ENCODE measurements at regions not wholly inside any gene's neighbourhood (a gene's known extent, or its start where the extent isn't known, plus 50 kb on each side); places are given as distances from the start of the nearest gene placed in this dataset.

DNA sequence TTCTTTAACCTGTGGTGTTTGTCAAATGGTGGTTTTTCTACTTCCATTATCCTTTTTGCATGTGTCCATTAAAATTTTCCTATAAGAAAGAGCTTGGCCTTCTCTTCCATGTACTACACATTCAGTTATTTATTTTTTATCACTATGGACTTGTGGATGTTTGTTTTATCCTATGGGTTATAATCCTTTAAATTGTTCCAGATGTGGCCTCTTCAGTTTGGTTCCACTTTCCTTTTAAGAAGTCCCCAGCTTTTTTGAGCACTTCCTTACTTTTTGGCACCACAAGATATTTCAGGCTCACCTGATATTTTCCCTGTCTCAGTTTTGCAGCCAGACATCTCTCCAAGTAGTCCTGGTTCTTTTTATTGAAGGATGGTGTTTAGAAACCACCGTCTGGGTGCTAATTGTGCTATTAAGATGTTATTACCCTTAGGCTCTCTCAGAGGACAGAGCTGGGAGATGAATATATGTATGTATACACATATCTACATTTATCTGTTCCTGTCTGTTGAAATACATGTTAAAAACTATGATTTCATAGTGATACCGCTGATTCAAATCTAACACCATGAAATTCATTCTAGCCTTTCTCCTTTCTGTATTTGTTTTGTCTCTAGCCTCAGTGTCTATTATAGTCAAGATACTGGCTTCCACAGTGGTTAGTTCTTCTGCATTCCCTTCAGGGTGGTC is 408.5 kb upstream of the RGS6 start:
- DNase-seq: no peak

DNA sequence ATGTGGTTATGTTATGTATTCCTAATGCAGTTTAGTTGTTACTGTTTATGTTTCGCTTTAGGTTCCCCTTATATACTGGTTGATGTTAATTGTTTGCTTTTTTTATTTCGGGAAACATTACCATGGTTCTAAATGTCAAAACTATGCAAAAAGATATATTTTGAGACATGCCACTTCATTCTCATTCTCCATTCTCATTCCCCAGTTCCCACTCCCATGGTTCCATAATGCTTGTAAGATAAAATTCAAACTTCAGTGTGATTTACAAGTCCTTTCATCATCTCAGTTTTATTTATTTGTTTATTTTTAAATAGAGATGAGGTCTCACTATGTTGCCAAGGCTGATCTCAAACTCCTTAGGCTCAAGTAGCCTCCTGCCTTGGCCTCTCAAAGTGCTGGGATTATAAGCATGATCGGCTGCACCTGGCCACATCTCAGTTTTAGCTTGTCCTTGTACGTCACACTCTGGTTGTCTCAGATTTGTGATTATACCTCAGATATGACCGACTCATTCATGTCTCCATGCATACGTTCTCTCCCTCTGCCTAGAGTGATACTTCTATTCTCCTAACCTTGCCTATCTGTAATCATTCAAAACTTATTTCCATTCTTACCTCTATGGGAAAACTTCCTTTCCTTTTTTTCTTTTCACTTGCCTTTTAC is 407.8 kb upstream of the RGS6 start:
- no peak for DNase-seq

DNA sequence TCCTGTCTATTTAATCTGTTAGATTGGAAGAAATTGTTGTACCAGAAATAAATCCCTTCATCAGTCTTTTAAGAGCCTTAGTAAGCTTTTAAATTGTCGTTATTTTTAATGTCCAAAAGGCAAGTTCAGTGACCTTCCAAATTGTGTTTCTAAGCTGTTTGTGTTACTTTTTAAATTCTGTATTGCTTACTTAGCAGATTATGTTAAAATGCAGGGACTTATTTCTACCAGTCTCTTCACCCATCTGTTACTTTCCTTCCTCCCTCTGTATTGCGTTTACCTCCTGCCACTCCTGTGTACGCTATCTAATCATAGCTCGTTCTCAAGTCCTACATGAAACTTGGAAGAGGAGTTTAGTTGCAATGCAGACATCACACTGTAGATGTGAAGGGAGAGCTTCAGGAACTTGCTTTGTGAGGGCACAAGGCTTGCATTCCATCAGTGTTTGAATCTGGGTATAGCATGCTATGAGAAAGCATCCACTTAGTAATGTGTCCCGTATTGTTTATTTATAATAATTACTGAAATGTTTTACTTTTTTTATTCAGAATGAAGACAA is 406.5 kb upstream of the RGS6 start:
- DNase-seq: no peak

DNA sequence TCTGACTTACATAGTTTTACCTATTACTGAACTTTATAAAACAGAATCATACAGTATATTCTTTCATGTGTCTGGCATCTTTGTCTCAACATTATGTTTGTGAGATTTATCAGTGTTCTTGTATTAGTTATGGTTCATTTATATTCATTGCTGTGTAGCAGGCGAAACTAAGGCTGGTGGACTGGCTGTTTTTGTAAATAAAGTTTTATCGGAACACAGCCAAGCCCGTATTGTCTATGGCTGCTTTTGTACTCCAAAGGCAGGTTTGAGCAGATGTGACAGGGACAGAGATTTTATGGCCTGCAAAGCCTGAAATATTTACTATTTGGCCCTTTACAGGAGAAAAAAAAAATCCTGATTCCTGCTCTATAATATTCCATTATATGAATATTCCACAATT is 405.8 kb upstream of the RGS6 start:
- DNase-seq: no peak

DNA sequence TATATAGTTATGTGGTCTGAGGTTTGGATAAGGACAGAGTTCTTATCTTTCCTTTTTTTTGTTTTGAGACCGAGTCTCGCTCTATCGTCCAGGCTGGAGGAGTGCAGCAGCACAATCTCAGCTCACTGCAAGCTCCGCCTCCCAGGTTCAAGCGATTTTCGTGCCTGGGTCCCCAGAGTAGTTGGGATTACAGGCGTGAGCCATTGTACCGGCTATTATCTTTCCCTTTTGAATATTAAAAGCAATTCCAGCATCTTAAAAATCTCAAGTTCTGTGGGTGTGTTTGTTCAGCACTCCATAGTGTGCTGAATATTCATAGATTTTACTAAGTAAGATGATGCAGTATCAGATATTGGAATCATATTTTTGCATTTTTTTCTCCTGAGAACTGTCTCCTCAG is 404.4 kb upstream of the RGS6 start:
- DNase-seq: no peak

DNA sequence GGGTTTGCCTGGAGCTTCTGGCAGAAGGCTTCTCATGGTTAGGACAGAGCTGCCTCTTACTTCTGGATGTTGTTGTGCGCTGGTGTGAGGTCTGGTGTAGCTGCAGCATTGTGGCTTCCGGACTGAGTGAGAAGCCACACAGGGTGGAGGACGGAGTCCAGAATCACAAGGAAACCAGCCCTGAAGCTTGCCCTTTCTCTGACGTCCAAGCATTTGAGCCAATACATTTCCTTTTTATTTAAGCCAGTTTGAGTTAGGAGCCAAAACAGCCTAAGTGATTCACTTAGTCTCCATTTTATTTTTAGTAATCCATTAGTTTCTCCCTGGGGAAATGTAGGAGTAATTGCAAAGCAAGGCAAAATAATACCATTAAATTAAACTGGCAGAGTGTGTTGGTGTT is 402.4 kb upstream of the RGS6 start:
- DNase-seq: peak; percentile 72

DNA sequence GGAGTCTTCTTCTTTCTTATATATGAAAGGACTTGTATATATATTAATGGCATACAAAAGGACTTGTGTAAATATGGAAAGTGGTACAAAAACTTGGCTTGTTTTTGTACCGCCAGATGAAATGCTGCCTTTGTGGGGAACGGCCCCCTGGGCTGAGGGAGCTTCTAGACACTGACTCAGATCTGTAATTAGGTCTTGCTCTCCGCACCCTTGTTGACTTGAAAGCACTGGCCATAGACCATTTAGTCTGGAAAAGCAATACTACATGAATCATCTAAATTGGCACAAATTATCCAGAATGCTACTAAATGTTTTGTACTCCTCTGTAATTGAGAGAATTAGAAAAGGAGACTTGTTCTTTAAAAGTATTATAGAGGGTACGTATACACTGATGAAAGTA is 399.9 kb upstream of the RGS6 start:
- no peak for DNase-seq

DNA sequence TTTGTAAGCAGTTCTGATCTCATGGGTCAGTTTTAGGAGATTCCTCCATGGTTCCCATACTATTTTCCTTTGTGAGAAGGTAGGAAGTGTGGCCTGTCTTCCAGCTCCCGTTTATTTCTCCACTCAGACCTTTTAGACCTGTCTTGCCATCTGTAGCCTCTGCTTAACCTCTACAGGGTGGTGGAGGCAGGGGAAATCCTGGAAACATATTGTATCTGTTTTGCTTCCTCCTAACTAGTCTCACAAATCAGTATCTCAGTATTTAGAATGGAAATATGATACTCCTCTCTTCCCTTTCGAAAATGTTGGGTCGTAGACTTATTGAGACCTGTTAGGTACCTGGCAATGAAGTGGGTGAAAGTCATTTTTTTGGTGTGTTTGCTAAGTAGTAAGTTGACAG is 399.4 kb upstream of the RGS6 start:
- DNase-seq: no peak

DNA sequence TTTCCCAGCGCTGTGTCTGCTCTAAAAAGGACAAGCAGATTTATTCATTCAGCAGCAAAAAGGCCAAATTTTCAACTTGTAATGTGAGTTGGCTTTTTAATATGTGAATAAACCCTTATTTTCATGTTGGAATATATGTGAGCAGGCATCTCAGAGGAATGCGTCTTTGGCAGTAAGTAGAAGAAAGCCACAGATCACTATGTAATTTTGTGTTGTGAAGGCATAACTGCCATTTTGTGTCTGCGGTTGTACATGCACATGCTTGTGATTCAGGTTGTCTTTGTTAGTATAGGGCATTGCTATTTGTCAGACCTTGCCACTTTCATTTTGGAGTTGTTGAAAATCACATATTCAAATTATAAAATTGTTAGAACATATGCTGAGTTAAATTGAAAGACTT is 398.8 kb upstream of the RGS6 start:
- DNase-seq: no peak

DNA sequence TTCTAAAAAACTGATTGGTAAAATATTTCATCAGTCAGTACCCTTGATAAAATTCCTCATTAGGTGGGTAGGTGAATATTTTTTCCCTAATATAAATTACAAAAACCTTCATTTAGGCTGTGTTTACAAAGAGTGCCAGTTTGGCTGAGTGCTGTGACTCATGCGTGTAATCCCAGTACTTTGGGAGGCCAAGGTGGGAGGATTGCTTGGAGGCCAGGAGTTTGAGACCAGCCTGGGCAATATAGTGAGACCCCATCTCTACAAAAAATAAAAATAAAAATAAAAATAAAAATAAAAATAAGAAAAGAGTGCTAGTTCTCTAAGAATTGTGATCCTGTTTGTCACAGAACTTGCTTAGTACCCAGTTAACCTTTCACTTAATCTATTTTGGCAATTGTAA is 398.4 kb upstream of the RGS6 start:
- no peak for DNase-seq

DNA sequence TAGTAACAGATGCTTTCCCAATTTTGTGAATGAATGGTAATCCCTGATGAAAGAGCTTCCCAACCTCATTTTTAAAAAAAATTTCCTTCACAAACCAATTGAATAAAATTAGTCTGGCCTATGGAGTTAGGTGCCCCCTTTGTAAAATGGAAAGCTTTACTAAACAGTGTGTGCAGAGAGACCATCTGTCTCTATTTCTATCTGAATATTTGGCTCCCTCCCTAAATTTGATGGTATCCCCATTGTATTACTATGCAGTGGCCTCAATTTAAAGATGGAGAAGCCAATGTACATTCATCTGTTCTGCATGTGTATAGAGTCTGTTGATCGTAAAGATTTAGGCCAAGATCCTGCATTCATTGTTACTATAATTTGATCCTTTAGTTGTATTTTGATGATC is 397.7 kb upstream of the RGS6 start:
- no peak for DNase-seq

DNA sequence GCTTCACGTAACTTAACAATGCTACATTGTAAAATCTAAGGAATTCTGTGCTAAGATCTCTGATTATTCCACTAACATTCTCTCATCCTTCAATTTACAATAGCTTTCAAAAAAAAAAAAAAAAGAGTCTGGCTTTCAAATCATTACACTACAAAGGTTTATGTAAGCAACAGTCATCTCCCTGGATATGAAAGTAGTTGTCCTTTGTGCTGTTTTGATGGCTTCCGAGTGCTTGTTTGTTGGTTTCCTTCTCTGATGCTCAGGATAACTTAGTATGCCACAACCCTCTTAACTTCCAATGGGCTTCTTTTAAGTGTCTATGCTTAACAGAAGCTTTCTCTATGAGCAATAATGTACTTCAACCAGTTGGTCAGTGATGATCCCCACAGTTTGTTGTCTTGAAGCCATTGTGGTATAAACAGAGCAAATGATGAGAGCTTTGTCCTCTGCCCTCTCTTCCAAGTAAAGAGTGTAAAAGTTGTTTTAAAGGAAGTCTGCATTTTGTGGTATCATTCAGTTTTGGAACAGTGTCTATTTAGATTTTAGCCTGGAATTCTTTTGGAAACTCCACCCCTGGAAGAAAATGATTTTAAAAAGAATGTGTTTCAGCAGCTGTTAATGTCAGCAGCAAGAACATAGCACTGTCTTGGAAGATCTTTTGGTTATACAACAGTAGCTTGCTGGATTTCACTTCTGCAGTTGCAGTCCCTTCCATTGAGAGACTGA is 396.1 kb upstream of the RGS6 start:
- DNase-seq: no peak

DNA sequence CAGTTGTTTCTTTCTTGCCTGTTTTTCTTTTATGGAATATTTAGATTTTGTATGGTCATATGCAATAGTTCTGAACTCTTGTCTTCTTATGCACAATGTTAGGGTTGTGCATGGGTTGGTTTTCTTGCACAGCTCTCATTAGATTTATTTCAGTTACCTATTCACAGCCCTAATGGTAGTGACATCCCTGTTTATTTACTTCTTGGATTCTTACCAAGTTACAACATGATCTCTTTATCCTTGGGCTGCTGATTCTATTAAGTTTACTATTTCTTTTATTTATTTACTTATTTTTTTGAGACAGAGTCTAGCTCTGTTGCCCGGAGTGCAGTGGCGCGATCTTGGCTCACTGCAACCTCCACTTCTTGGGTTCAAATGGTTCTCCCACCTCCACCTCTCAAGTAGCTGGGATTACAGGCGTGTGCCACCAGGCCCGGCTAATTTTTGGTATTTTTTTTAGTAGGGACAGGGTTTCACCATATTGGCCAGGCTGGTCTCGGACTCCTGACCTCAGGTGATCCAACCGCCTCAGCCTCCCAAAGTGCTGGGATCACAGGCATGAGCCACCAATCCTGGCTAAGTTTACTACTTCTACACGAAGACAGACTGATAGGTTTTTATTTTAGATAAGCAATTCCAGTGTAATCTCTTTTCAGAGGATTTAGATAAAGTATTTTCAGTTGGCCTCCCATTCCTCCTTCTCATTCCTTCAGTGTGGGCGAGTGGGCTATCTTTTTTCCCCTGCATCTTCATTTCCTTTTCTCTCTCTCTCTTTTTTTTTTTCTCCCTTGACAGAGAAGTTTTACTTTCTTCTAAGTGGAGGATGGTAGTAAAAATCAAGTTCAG is 395.1 kb upstream of the RGS6 start:
- no peak for DNase-seq

DNA sequence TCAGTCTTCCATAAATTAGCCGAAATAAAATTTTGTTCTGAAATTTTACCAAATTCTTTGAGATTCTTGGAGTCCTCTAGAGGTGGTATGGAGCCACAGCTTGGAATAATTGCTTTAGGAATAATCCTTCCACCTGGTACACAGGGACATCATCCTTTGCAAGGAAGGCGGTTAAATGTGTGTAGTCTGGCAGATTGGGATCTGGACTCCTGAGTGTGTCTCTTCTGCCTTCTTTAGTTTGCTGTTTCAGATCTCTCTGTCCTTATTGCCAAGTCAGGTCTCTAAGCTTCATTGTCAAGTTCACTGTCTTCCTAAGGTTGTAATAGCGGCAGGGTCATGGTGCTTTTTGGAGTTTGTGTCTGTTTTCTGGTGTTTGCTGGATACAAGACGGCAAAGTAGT is 393.9 kb upstream of the RGS6 start:
- no peak for DNase-seq

DNA sequence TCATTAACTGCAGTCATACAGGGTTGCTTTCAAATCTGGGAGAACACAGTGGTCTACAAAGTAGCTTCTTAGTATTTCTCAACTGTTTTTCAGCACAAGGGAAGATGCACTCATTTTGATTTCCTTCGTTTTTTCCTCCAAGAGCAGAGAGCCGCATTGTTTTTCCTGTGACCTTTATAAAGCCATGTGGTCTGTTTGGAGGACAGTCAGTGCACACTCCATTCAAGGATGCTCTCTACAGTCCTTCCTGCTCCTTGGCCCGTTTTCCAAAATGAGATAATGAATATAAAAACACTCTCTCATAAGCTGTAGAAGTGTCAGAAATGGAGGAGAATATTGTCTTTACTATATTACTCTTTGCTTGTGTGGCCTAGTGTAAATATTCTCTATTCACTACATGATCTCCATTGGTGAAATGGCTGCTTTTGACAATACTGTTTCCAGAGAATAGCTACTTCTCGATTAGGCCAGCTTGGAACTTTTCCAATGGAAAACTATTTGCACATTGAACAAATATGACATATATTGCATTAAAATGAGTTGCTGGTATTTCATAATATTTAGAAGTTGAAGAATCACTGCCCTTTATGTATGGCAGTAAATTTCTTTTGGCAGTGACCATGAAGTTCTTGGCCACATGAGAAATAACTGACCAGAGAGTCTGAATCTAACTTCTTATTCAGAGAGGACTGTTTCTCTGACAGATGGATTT is 393.1 kb upstream of the RGS6 start:
- no peak for DNase-seq

DNA sequence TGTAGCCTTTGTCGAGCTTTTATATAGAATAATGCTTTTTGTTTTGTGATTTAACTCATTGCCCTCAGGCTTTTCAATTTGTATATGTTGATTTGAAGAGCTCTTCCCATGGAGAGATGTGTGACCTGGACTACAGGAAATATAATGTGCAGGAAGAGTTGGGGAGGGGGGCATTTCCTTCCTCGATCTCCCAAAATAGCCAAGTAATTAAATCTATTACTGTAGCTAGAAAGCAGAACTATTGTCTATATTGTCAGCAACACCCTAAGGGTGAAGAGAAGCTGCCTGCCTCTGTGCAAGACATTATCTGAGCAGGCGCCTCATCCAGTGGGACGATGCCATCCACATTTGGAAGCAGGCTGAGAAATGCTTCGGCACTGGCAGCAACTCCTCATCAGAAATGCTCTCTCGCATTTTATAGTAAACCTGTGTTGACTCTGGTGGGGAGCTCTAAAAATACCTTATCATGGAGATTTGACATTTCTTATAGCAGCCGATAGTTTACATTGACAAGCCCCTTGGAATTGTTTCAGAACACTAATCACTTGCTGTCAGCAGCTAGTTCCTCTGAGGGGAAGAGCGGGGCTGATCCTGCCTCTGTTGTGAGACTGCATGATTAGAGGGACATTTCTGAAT is 392.5 kb upstream of the RGS6 start:
- DNase-seq: no peak

DNA sequence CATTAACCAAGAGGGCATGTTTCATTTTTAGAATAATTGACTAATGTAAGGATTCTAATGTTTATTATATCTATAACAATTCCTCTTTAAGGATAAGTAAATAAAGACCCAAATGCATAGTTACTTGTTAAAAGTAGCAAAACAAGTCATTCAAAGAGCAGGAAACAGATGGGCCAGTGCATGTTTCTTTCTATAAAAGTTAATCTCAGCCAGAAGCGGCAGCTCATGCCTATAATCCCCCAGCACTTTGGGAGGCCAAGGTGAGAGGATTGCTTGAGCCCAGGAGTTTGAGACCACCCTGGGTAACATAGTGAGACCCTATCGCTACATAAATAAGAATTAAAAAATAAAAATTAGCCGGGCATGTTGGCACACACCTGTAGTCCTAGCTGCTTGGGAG is 391.0 kb upstream of the RGS6 start:
- no peak for DNase-seq

DNA sequence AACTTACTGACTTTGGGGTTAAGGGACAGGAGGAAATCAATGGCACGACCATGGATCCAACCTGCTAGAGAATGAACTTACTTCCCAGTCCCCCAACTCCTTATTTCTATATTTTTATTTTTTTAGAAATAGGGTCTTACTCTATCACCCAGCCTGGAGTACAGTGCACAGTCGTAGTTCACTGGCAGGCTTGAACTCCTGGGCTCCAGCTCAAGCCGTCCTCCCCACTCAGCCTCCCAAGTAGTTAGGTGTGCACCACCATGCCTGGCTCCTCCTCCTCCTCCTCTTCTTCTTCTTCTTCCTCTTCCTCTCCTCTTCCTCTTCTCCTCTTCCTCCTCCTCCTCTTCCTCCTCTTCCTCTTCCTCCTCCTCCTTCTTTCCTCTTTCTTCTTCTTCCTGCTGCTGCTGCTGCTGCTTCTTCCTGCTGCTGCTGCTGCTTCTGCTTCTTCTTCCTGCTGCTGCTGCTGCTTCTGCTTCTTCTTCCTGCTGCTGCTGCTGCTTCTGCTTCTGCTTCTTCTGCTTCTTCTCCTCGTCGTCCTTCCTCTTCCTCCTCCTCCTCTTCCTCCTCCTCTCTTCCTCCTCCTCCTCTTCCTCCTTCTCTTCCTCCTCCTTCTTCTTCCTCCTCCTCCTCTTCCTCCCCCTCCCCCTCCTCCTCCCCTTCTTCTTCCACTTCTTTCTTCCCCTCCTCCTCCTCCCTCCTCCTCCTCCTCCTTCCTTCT is 390.1 kb upstream of the RGS6 start:
- no peak for DNase-seq

DNA sequence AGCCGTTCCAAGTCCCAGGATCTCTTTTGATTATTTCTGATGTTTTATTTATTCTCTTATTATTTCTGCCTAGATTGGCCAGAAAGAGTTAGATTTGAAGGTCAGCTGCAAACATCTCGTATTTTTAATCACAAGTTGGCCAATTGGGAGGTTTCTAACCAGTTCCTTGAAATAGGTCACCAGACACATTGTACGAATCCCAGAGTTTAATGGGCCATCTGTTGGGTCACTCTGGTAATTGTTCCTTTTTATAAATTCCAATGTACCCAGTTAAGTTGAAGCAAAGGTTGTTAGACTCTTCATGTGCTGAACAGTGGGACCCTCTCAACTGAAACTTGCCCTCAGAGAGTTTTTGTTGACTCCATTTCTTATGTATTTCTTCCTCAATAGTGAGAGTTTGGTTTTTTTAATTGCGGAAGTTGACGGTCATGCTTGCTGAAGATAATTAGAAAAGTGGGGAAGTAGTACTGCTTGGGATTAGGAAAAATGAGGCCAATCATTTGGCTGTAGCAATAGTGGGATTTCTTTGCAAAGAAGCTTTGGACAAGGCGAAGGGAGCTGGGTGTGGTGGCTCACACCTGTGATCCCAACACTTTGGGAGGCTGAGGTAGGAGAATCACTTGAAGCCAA is 382.7 kb upstream of the RGS6 start:
- no peak for DNase-seq

DNA sequence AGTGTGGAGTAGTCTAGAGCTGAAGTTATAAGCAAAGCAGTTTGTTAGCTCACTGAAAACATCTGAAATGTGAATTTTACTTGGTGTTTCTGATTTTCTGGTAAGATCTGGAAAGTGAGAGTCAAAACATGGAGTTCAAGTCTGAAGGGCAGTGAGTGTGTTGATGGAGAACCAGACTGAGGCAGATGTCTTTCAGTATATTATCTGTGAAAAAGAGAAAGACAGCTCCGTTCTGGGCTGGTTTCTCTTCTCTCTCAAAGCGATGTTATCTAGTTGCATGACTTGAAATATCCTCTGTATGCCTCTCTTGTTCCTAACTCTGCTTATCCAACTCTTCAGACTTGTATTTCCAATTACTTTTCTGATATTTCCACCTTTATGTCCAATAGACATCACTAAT is 381.9 kb upstream of the RGS6 start:
- no peak for DNase-seq

Measured in NCI-H1436 (cell line).